COLO829 (cell line): ENCODE measurements at regions not wholly inside any gene's neighbourhood (a gene's known extent, or its start where the extent isn't known, plus 50 kb on each side); places are given as distances from the start of the nearest gene placed in this dataset.

ENCODE experiments used
- DNase-seq: peaks from one replicate; pipeline ENCODE4 v3.0.0; 2012; ENCODE audit warnings: low spot score

- DNase-seq: no peak
Observed at GRCh38 chr7:25633426-25634036, 405.2 kb upstream of the NPVF start.

GRCh38 chr7:25636168-25636567 lies 407.9 kb upstream of the NPVF start:
- no peak for DNase-seq

- no peak for DNase-seq
Observed at GRCh38 chr7:25636871-25637283, 408.6 kb upstream of the NPVF start.

GRCh38 chr7:25638068-25638467 lies 409.8 kb upstream of the NPVF start:
- DNase-seq: no peak

DNA sequence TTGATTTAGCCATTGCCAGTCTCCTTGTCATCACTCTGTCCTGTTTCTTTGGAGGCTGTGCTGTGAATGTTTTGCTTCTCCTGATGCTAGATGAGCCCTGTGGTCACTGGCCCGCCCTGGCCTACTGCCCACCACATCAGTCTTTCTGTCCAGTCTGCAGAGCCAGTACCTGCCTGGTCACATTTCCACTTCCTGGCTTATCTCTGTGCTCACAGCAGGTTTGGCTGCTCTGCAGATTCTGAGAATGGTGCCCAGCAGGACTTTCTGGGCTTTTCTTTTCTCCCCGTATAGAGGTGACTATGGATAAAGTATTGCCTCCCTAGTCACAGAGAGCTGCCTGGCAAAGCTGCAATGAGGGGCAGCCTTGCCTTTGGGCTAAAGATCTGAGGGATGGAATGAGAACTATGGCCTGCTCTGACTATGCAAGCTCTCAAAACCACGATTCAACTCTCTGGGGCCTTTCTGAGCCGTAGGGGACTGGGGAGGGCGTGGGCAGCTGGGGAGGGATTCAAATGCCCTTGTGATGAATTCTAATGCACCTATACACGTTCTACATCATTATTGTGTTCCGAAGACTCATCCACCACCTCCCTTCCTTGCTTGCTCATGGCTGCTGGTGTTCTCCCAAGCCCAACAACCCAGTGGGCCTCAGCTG lies 410.4 kb upstream of the NPVF start:
- no peak for DNase-seq

DNA sequence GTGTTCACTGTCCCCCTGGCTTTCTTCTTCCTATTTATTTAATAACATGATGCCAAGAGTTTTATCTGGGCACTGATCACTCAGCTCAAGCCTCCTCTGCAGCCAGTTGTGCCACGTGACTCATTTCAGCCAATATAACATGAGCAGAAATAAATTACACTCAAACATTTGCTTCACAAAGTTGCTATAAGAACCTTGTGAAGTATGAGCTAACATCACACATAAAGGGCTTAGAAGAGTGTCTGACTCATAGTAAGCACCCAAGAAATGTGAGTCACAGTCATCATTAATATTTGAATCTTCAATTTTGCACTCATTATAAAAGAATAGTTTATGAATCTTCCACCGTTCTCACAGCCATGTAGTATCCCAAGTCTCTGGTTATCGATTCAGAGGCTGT lies 414.6 kb upstream of the NPVF start:
- DNase-seq: peak; percentile 72

- no peak for DNase-seq
Observed at GRCh38 chr7:25643286-25643685, 415.0 kb upstream of the NPVF start.

DNA sequence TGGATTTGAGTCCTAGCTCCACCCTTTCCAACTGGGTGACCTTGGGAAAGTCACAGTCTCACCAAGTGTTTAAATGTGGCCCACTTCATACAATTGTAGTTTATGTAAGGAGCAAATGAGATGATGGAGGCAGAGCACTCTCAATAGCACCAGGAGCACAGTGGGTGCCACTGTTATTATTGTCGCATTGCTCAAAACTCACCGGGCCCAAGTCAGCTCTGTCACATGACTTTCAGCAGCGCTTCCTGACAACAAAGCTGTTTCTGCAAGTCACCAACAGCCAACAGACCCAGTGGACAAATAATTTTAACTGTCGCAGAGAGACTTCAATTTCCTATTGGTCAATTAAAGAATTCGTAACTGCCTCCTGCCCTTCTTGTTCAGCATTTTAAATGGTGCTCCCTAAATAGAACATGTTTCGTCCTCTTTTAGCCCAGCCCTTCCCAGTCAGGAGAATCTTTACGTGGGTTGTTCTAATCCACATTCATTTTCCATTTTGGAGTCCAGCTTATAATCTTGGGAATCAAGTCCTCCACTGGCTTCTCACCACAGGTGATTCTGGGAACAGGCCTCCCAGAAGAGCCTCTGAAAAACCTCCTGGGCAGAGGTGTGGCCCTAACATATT lies 415.6 kb upstream of the NPVF start:
- no peak for DNase-seq

DNA sequence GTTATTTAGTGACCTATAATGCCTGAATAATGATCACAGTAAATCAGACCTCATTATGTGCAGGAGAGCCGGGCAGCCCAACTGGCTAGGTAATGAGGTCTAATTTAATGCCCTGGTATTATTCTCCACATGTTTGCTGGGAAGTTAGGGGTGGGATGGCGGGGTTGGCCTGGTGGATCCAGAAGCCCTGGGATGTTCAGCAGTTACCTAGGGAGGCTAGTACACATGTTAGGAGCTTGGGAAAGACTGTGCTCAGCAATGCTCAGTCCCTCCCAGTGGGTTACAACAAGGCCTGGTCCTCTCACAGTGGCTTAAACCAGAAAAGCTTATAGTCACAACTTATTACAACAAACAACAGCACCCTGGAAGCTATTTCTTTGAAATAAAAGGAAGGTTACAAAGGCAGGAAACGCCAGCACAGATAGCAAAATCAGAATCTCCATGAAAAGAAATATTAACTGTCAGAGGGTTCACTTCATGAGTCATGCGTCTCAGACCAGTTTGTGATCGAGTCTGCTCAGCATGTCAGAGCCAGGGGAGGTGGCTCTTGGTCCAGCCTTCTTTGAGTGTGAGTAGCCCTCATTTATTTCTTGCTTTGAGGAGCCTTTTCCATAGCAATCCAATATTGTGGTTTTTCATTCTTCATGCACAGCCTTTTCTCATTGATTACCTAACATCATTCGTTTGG lies 418.6 kb upstream of the NPVF start:
- DNase-seq: peak; percentile 50

GRCh38 chr7:25647872-25648271 lies 419.6 kb upstream of the NPVF start:
- DNase-seq: peak; percentile 77

GRCh38 chr7:25652366-25652765 lies 424.1 kb upstream of the NPVF start:
- no peak for DNase-seq

- DNase-seq: no peak
Observed at GRCh38 chr7:25653384-25653783, 425.1 kb upstream of the NPVF start.

DNA sequence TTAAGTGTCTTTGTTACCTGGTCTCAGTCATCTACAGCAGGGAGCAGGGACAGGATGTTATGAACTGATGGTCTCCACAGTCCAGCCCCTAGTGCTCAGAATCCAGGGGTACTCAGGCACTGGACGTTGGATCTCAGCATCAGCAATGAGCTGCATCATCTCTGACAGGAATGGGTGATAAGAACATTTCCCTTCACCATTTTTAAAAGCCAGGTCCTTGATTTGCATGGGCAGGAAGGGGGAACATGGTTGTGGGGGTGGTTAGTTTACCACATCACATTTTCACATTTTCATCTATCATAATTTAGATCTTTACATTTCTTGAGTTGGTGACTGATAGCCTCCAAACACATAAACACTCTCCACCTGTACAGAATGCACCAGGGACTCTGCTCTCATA lies 427.8 kb upstream of the NPVF start:
- DNase-seq: no peak

DNA sequence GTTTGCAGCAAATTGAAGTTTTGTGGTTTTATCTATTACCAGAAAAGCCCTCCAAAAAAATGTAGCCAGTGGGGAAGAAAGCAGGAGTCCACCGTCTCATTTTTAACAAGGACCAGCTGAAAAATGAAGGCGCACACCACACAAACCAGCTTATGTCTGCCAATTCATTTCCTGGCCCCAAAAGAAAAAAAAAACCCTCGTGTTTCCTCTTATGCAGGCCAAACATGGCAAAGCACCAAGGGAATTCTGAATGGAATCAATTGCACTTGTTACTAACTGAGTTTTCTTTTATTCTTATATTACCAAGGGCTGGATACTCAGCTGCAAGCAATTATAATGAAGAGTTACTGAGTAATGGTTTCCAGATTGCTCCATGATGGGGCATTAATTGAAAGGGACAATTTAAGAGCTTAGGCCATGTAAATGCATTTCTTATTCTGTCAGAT lies 428.3 kb upstream of the NPVF start:
- peak; percentile 72 for DNase-seq

GRCh38 chr7:25658375-25658774 lies 430.1 kb upstream of the NPVF start:
- no peak for DNase-seq

GRCh38 chr7:25659841-25660240 lies 431.6 kb upstream of the NPVF start:
- DNase-seq: no peak

- no peak for DNase-seq
Observed at GRCh38 chr7:25662841-25663800, 434.8 kb upstream of the NPVF start.

- no peak for DNase-seq
Observed at GRCh38 chr7:25663877-25664276, 435.6 kb upstream of the NPVF start.

- DNase-seq: no peak
Observed at GRCh38 chr7:25664593-25664992, 436.3 kb upstream of the NPVF start.

GRCh38 chr7:25665374-25665773 lies 437.1 kb upstream of the NPVF start:
- no peak for DNase-seq

- DNase-seq: no peak
Observed at GRCh38 chr7:25665903-25666670, 437.8 kb upstream of the NPVF start.
